IMR-90 (cell line): ENCODE measurements at regions not wholly inside any gene's neighbourhood (a gene's known extent, or its start where the extent isn't known, plus 50 kb on each side); places are given as distances from the start of the nearest gene placed in this dataset.

Experiments
- ATAC-seq: fragments of 200-7000 bp; cut with Tn5 transposase; 2 replicates; pipeline ENCODE4 v1.9.1; 2020; ENCODE audit warnings: low read depth, mild to moderate bottlenecking, moderate library complexity
- BruUV-seq: library from RNA; stranded (reverse); fragments of 400-500 nt; replicated peaks from 2 replicates; lab custom pipeline; 2021; lab: Mats Ljungman, UMichigan
- CTCF ChIA-PET: fragments of 300-600 bp; formaldehyde crosslinking; extraction: SDS; loops from one replicate; lab custom pipeline; 2021; ENCODE audit warnings: antibody characterized with exemption; lab: Yijun Ruan, JAX
- POLR2A ChIA-PET: fragments of 300-600 bp; sonication (Branson Sonifier 250); formaldehyde crosslinking; loops from one replicate; lab custom pipeline; 2022; ENCODE audit warnings: antibody characterized with exemption; ENCODE audit not compliant: unreplicated experiment; lab: Charles Lee
- DNase-seq: peaks from one replicate; pipeline ENCODE4 v3.0.0; 2013
- H2AFZ ChIP-seq: replicated peaks from 2 replicates; pipeline ENCODE3; 2013; ENCODE audit warnings: low read length, mild to moderate bottlenecking; ENCODE audit not compliant: poor library complexity
- H2AK5ac ChIP-seq: 2 replicates; pipeline ENCODE4 v1.6.1; 2013; ENCODE audit warnings: low read depth, low read length, inconsistent platforms
- H2AK9ac ChIP-seq: replicated peaks from 2 replicates; pipeline ENCODE3; 2013; ENCODE audit warnings: mild to moderate bottlenecking, low read depth, low read length, moderate library complexity; ENCODE audit not compliant: poor library complexity
- H2BK120ac ChIP-seq: 2 replicates; pipeline ENCODE4 v1.6.1; 2013; ENCODE audit warnings: low read depth, low read length, inconsistent platforms
- H2BK15ac ChIP-seq: 3 replicates; pipeline ENCODE4 v1.6.1; 2013; ENCODE audit warnings: low read depth, low read length, inconsistent platforms
- H2BK20ac ChIP-seq: 2 replicates; pipeline ENCODE4 v1.6.1; 2013; ENCODE audit warnings: low read depth, mild to moderate bottlenecking, inconsistent platforms, low read length, moderate library complexity
- H2BK5ac ChIP-seq: 2 replicates; pipeline ENCODE4 v1.6.1; 2013; ENCODE audit warnings: mild to moderate bottlenecking, low read depth, low read length, inconsistent platforms; ENCODE audit not compliant: poor library complexity, severe bottlenecking
- H3K14ac ChIP-seq: replicated peaks from 2 replicates; pipeline ENCODE4 v1.6.1; 2013; ENCODE audit warnings: low read depth, low read length, inconsistent platforms
- H3K18ac ChIP-seq: 2 replicates; pipeline ENCODE4 v1.6.1; 2013; ENCODE audit warnings: low read depth, low read length, control low read depth
- H3K23ac ChIP-seq: 2 replicates; pipeline ENCODE4 v1.6.1; 2013; ENCODE audit warnings: low read depth, low read length, inconsistent platforms
- H3K27ac ChIP-seq: 2 replicates; pipeline ENCODE4 v1.5.1; 2013; ENCODE audit warnings: mild to moderate bottlenecking, control low read depth, low read length; ENCODE audit not compliant: insufficient read depth
- H3K27me3 ChIP-seq: 2 replicates; pipeline ENCODE4 v1.6.1; 2013; ENCODE audit warnings: low read length; ENCODE audit not compliant: control insufficient read depth, insufficient read depth
- H3K36me3 ChIP-seq: 2 replicates; pipeline ENCODE4 v1.6.1; 2013; ENCODE audit warnings: low read length, mixed read lengths; ENCODE audit not compliant: control insufficient read depth, insufficient read depth
- H3K4ac ChIP-seq: 2 replicates; pipeline ENCODE4 v1.6.1; 2013; ENCODE audit warnings: low read depth, low read length, inconsistent platforms
- H3K4me1 ChIP-seq: 2 replicates; pipeline ENCODE4 v1.6.1; 2013; ENCODE audit warnings: low read length, mixed read lengths; ENCODE audit not compliant: control insufficient read depth, insufficient read depth
- H3K4me2 ChIP-seq: 2 replicates; pipeline ENCODE4 v1.6.1; 2013; ENCODE audit warnings: low read depth, mild to moderate bottlenecking, control low read depth, low read length, moderate library complexity
- H3K4me3 ChIP-seq: 2 replicates; pipeline ENCODE4 v1.5.1; 2013; ENCODE audit warnings: low read depth, mild to moderate bottlenecking, control low read depth, low read length, moderate library complexity; ENCODE audit not compliant: insufficient read depth
- H3K56ac ChIP-seq: 2 replicates; pipeline ENCODE4 v1.6.1; 2013; ENCODE audit warnings: low read length, inconsistent platforms; ENCODE audit not compliant: insufficient read depth; ENCODE audit errors: extremely low read depth
- H3K79me1 ChIP-seq, 2 experiments: 2 replicates each; pipeline ENCODE4 v1.6.1; 2013; ENCODE audit warnings: low read length in 2 of 2, inconsistent platforms in 1 of 2, low read depth in 1 of 2
- H3K9ac ChIP-seq: 2 replicates; pipeline ENCODE4 v1.6.1; 2013; ENCODE audit warnings: low read depth, low read length, control low read depth
- H3K9me1 ChIP-seq: 2 replicates; pipeline ENCODE4 v1.6.1; 2013; ENCODE audit warnings: low read length, inconsistent platforms; ENCODE audit not compliant: insufficient read depth
- H3K9me3 ChIP-seq: 2 replicates; pipeline ENCODE4 v1.6.1; 2013; ENCODE audit warnings: low read length; ENCODE audit not compliant: control insufficient read depth, insufficient read depth
- H4K20me1 ChIP-seq: 2 replicates; pipeline ENCODE4 v1.6.1; 2013; ENCODE audit warnings: low read length, inconsistent platforms; ENCODE audit not compliant: insufficient read depth
- H4K5ac ChIP-seq: 2 replicates; pipeline ENCODE4 v1.6.1; 2013; ENCODE audit warnings: mild to moderate bottlenecking, low read depth, low read length, control low read depth
- H4K8ac ChIP-seq, 2 experiments: 2 replicates each; pipeline ENCODE4 v1.6.1; 2013; ENCODE audit warnings: low read depth in 2 of 2, low read length in 2 of 2, control low read depth in 1 of 2, inconsistent platforms in 1 of 2
- H4K91ac ChIP-seq: 2 replicates; pipeline ENCODE4 v1.6.1; 2013; ENCODE audit warnings: low read depth, low read length, inconsistent platforms; ENCODE audit not compliant: insufficient read depth
- BHLHE40 ChIP-seq: fragments of 150-350 bp; IDR thresholded peaks from 2 replicates; pipeline ENCODE4 v1.6.1; 2016; ENCODE audit warnings: mild to moderate bottlenecking, low read depth, low read length
- CEBPB ChIP-seq: IDR thresholded peaks from 2 replicates; pipeline ENCODE4 v1.6.1; 2012; ENCODE audit warnings: low read depth, low read length, improper control_type of control experiment
- CHD1 ChIP-seq: IDR thresholded peaks from 2 replicates; pipeline ENCODE4 v1.6.1; 2012; ENCODE audit warnings: low read depth, low read length, improper control_type of control experiment
- FOS ChIP-seq: fragments of 150-350 bp; IDR thresholded peaks from 2 replicates; pipeline ENCODE4 v1.6.1; 2016; ENCODE audit warnings: low read depth, low read length
- MAFK ChIP-seq: IDR thresholded peaks from 2 replicates; pipeline ENCODE4 v1.6.1; 2012; ENCODE audit warnings: low read depth, low read length, improper control_type of control experiment
- MAZ ChIP-seq: IDR thresholded peaks from 2 replicates; pipeline ENCODE4 v1.6.1; 2012; ENCODE audit warnings: low read depth, mild to moderate bottlenecking, low read length, improper control_type of control experiment, moderate library complexity, borderline replicate concordance
- MXI1 ChIP-seq: IDR thresholded peaks from 2 replicates; pipeline ENCODE4 v1.6.1; 2012; ENCODE audit warnings: low read depth, mild to moderate bottlenecking, low read length, moderate library complexity, borderline replicate concordance
- NFE2L2 ChIP-seq: fragments of 150-350 bp; IDR thresholded peaks from 2 replicates; pipeline ENCODE4 v1.6.1; 2016; ENCODE audit warnings: low read depth, mild to moderate bottlenecking, low read length
- POLR2A ChIP-seq: IDR thresholded peaks from 2 replicates; pipeline ENCODE4 v1.6.1; 2012; ENCODE audit warnings: mild to moderate bottlenecking, low read depth, low read length
- RAD21 ChIP-seq: IDR thresholded peaks from 2 replicates; pipeline ENCODE4 v1.6.1; 2012; ENCODE audit warnings: low read length, improper control_type of control experiment
- RCOR1 ChIP-seq: IDR thresholded peaks from 2 replicates; pipeline ENCODE4 v1.6.1; 2012; ENCODE audit warnings: mild to moderate bottlenecking, low read length, improper control_type of control experiment; ENCODE audit not compliant: insufficient replicate concordance
- RFX5 ChIP-seq: IDR thresholded peaks from 2 replicates; pipeline ENCODE4 v1.8.0; 2012; ENCODE audit warnings: low read depth, mild to moderate bottlenecking, low read length, moderate library complexity
- SMC3 ChIP-seq: fragments of 150-350 bp; IDR thresholded peaks from 2 replicates; pipeline ENCODE4 v1.6.1; 2016; ENCODE audit warnings: low read depth, mild to moderate bottlenecking, antibody characterized with exemption, low read length, moderate library complexity
- WGBS, 2 experiments: methylation state at CpG; one replicate each; pipeline versions ENCODE4 v1.1.5 to v1.1.7; 2013; ENCODE audit warnings: missing lambda C conversion rate in 2 of 2; ENCODE audit not compliant: insufficient read length in 1 of 2; ENCODE audit errors: extremely low coverage in 2 of 2; 5-methylcytosine and 5-hydroxymethylcytosine counted together
- dilution Hi-C: fragments of 300-500 bp; cut with HindIII; formaldehyde crosslinking; loops from one replicate; pipeline ENCODE4 v1.14.3; 2018; ENCODE audit warnings: low sequenced_read_pairs; ENCODE audit not compliant: unreplicated experiment
- in situ Hi-C: fragments of 300-500 bp; cut with MboI; formaldehyde crosslinking; loops from 3 replicates; pipeline ENCODE4 v1.14.3; 2019; ENCODE audit warnings: low sequenced_read_pairs, inconsistent platforms, mixed read lengths
- intact Hi-C: fragments of 100-400 bp; cut with micrococcal nuclease; formaldehyde crosslinking; loops from 2 replicates; pipeline ENCODE4 v1.10.0; 2022
- TF ChIP-seq, protein P1 (sequence below): fragments of 150-350 bp; IDR thresholded peaks from 2 replicates; pipeline ENCODE4 v1.6.1; 2017; ENCODE audit warnings: mild to moderate bottlenecking, antibody characterized with exemption, low read length, low read depth
- TF ChIP-seq, protein P2 (sequence below): fragments of 150-350 bp; IDR thresholded peaks from 2 replicates; pipeline ENCODE4 v1.6.1; 2016; ENCODE audit warnings: low read depth, mild to moderate bottlenecking, low read length, moderate library complexity, borderline replicate concordance

DNA sequence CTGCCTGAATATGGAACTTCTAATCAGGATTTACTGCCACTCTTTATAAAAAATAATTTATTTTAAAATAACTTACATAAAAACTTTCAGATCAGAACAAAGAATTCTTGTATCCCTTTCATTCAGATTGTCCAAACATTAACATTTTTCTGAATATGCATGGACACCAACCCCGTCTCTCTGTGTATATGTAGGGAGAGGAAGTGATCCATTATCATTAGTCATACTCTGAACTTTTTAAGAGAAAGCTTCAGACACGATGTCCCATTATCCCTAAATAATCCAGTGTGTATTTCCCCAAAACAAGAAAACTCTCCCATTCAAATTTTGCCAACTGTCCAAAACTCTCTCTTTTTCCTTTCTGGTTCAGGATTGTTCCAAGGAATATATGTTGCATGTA lies 122.3 kb upstream of the CXADR start:
- Histone ChIP-seq H2BK20ac (no peak overlapping the region), H2BK5ac (no peak overlapping the region), H3K9me1 (0 out of 2 replicates have a peak, but pooled peaks cover 2% of the 10 kb centered on the region), H2AK5ac (no peak overlapping the region), H4K8ac (no peak overlapping the region), H3K4me2 (no peak overlapping the region), H3K4ac (peak overlapping the region; percentile 7; the same call in 1 of the 2 replicates), H2AK9ac (no peak overlapping the region), H2BK15ac (no peak overlapping the region), H3K27me3 (no peaks in the 10 kb centered on the region), H3K79me1 (no peaks in the 10 kb centered on the region), H3K27ac (no peak overlapping the region), H3K9ac (no peak overlapping the region), H4K20me1 (no peaks in the 10 kb centered on the region), H3K14ac (no peak overlapping the region; the same call in 1 of the 2 replicates), H3K4me1 (no peaks in the 10 kb centered on the region), H3K36me3 (no peaks in the 10 kb centered on the region), H3K56ac (no peak overlapping the region), H2AFZ (no peak overlapping the region), H3K18ac (no peak overlapping the region), H2BK120ac (no peak overlapping the region), H4K91ac (no peak overlapping the region), H3K9me3 (no peaks in the 10 kb centered on the region), H3K4me3 (no peak overlapping the region), H3K23ac (no peak overlapping the region), H4K5ac (no peak overlapping the region)
- dilution Hi-C loops = no loop called here
- BruUV-seq = no TSS peak
- intact Hi-C loops = no loop called here
- ATAC-seq = peak; percentile 65
- in situ Hi-C loops = no loop called here
- WGBS, 2 experiments = no CpG with 5 or more reads among the region's 2 CpGs
- ChIA-PET CTCF (no interaction called here), POLR2A (interaction anchor here (1.0 kb wide), 1 partner anchor 164 kb away, joined by 3 read pairs; no protein-coding TSS in a partner anchor)
- DNase-seq = peak; percentile 47
- TF ChIP-seq MAFK (no peak), RCOR1 (no peak), FOS (no peak), MAZ (no peak), BHLHE40 (no peak), SMC3 (no peak), RAD21 (no peak), CEBPB (no peak), CHD1 (no peak), MXI1 (no peak), NFE2L2 (no peak), POLR2A (no peak), RFX5 (no peak)
- TF ChIP-seq, protein P1, sequence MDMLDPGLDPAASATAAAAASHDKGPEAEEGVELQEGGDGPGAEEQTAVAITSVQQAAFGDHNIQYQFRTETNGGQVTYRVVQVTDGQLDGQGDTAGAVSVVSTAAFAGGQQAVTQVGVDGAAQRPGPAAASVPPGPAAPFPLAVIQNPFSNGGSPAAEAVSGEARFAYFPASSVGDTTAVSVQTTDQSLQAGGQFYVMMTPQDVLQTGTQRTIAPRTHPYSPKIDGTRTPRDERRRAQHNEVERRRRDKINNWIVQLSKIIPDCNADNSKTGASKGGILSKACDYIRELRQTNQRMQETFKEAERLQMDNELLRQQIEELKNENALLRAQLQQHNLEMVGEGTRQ = no peak
- TF ChIP-seq, protein P2, sequence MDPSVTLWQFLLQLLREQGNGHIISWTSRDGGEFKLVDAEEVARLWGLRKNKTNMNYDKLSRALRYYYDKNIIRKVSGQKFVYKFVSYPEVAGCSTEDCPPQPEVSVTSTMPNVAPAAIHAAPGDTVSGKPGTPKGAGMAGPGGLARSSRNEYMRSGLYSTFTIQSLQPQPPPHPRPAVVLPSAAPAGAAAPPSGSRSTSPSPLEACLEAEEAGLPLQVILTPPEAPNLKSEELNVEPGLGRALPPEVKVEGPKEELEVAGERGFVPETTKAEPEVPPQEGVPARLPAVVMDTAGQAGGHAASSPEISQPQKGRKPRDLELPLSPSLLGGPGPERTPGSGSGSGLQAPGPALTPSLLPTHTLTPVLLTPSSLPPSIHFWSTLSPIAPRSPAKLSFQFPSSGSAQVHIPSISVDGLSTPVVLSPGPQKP = no peak
